Panc1 (cell line): ENCODE measurements at regions not wholly inside any gene's neighbourhood (a gene's known extent, or its start where the extent isn't known, plus 50 kb on each side); places are given as distances from the start of the nearest gene placed in this dataset.

Source experiments
- ATAC-seq: fragments of 200-7000 bp; cut with Tn5 transposase; 2 replicates; pipeline ENCODE4 v1.9.1; 2020; ENCODE audit warnings: mild to moderate bottlenecking, moderate library complexity
- BruUV-seq: library from RNA; stranded (reverse); fragments of 400-500 nt; replicated peaks from 2 replicates; lab custom pipeline; 2021; lab: Mats Ljungman, UMichigan
- CTCF ChIA-PET: fragments of 300-600 bp; sonication (Branson Sonifier 250); formaldehyde crosslinking; loops from one replicate; lab custom pipeline; 2022; ENCODE audit warnings: antibody characterized with exemption; lab: Charles Lee
- POLR2A ChIA-PET: fragments of 300-600 bp; sonication (Branson Sonifier 250); formaldehyde crosslinking; loops from one replicate; lab custom pipeline; 2022; ENCODE audit warnings: antibody characterized with exemption; lab: Charles Lee
- DNase-seq: peaks from one replicate; pipeline ENCODE4 v3.0.0-alpha.2; 2010; ENCODE audit warnings: low read depth, low spot score
- H3K27ac ChIP-seq: 2 replicates; pipeline ENCODE4 v1.5.1; 2011; ENCODE audit warnings: mild to moderate bottlenecking, low read length, inconsistent platforms
- H3K27me3 ChIP-seq: fragments of 200-500 bp; sonication (Bioruptor generic); 2 replicates; pipeline ENCODE4 v1.6.0; 2014; ENCODE audit warnings: low read length, inconsistent platforms; ENCODE audit not compliant: control insufficient read depth, insufficient read depth
- H3K36me3 ChIP-seq: fragments of 200-500 bp; sonication (Bioruptor generic); 2 replicates; pipeline ENCODE4 v1.5.1; 2014; ENCODE audit warnings: inconsistent platforms, mild to moderate bottlenecking, low read length, moderate library complexity; ENCODE audit not compliant: control insufficient read depth, insufficient read depth
- H3K4me1 ChIP-seq: 2 replicates; pipeline ENCODE4 v1.5.1; 2011; ENCODE audit warnings: inconsistent platforms, mild to moderate bottlenecking, low read length, moderate library complexity; ENCODE audit not compliant: control insufficient read depth, insufficient read depth
- H3K4me3 ChIP-seq, 2 experiments: 2 replicates each; pipeline ENCODE4 v1.5.1; 2011 to 2012; ENCODE audit warnings: low read depth in 2 of 2, low read length in 2 of 2, mild to moderate bottlenecking in 2 of 2, inconsistent platforms in 1 of 2, moderate library complexity in 1 of 2
- H3K9me3 ChIP-seq: fragments of 200-500 bp; sonication (Bioruptor generic); 2 replicates; pipeline ENCODE4 v1.5.1; 2014; ENCODE audit warnings: low read depth, mild to moderate bottlenecking, inconsistent platforms, low read length, moderate library complexity; ENCODE audit not compliant: control insufficient read depth, insufficient read depth
- CTCF ChIP-seq: fragments of 450-650 bp; IDR thresholded peaks from 2 replicates; pipeline ENCODE4 v1.5.1; 2017; ENCODE audit warnings: mild to moderate bottlenecking
- POLR2AphosphoS5 ChIP-seq: IDR thresholded peaks from 2 replicates; pipeline ENCODE4 v1.6.1; 2012; ENCODE audit warnings: mild to moderate bottlenecking, low read depth, low read length, moderate library complexity
- REST ChIP-seq, 2 experiments: IDR thresholded peaks; 2 replicates each; pipeline ENCODE4 v1.6.1; 2011 to 2012; ENCODE audit warnings: low read depth in 2 of 2, control low read depth in 1 of 2, low read length in 1 of 2, mild to moderate bottlenecking in 1 of 2, moderate library complexity in 1 of 2; ENCODE audit not compliant: insufficient read depth in 1 of 2
- SIN3A ChIP-seq: IDR thresholded peaks from 2 replicates; pipeline ENCODE4 v1.6.1; 2012; ENCODE audit warnings: low read depth, mild to moderate bottlenecking, low read length, moderate library complexity, borderline replicate concordance; ENCODE audit not compliant: insufficient read depth
- TCF7L2 ChIP-seq: IDR thresholded peaks from 2 replicates; pipeline ENCODE4 v1.6.1; 2011; ENCODE audit warnings: mild to moderate bottlenecking, low read depth, low read length, inconsistent platforms
- in situ Hi-C: cut with HindIII; loops from 2 replicates; pipeline ENCODE4 v1.10.0; 2016; ENCODE audit warnings: low sequenced_read_pairs, low pct_unique_long_range_greater_than_20kb
- intact Hi-C: fragments of 100-400 bp; cut with micrococcal nuclease; formaldehyde crosslinking; loops from one replicate; pipeline ENCODE4 v1.10.0; 2022; ENCODE audit not compliant: unreplicated experiment

GRCh38 chr3:117887031-117887430 is 1147.6 kb downstream of the IGSF11 start:
- no TSS peak for BruUV-seq
- no peak for TF ChIP-seq REST (IDR thresholded peaks at IDR 0.05; ENCODE audit: insufficient read depth in 1 of 2, low read depth in 2 of 2, low read length in 1 of 2)
- H3K36me3 ChIP-seq = no peaks in the 10 kb centered on the region
- no peak for ATAC-seq
- no peaks in the 10 kb centered on the region for H3K27me3 ChIP-seq
- POLR2A ChIA-PET = no interaction called here
- H3K4me1 ChIP-seq = no peaks in the 10 kb centered on the region
- in situ Hi-C loops (no loop called here), intact Hi-C loops (no loop called here)
- CTCF ChIA-PET = no interaction called here
- H3K9me3 ChIP-seq = no peaks in the 10 kb centered on the region
- H3K27ac ChIP-seq = no peak overlapping the region
- DNase-seq = no peak
- no peak overlapping the region for H3K4me3 ChIP-seq

- no peak for ATAC-seq
- intact Hi-C loops = no loop called here
- Histone ChIP-seq H3K27ac (no peak overlapping the region), H3K9me3 (no peaks in the 10 kb centered on the region), H3K4me1 (no peaks in the 10 kb centered on the region), H3K4me3 (no peak overlapping the region), H3K36me3 (no peaks in the 10 kb centered on the region), H3K27me3 (no peaks in the 10 kb centered on the region)
- TF ChIP-seq SIN3A (no peak), POLR2AphosphoS5 (no peak), REST (IDR thresholded peaks at IDR 0.05; ENCODE audit: insufficient read depth in 1 of 2, low read depth in 2 of 2, low read length in 1 of 2) (no peak), TCF7L2 (no peak), CTCF (no peak)
- ChIA-PET CTCF (interaction anchor here (0.7 kb wide), 1 partner anchor 771 kb away, joined by 5 read pairs; no protein-coding TSS in a partner anchor), POLR2A (no interaction called here)
- no peak for DNase-seq
- in situ Hi-C loops = no loop called here
- BruUV-seq = no TSS peak
Observed at GRCh38 chr3:117887901-117888300, 1146.7 kb downstream of the IGSF11 start.
